GM12875 (cell line): ENCODE measurements at regions not wholly inside any gene's neighbourhood (a gene's known extent, or its start where the extent isn't known, plus 50 kb on each side); places are given as distances from the start of the nearest gene placed in this dataset.

Experiments used
- H3K4me3 ChIP-seq: one replicate; pipeline ENCODE4 v1.5.1; 2011; ENCODE audit warnings: low read depth, low read length, control low read depth
- TF ChIP-seq, protein P1 (sequence below): IDR thresholded peaks from 2 replicates; pipeline ENCODE4 v1.5.1; 2011; ENCODE audit warnings: low read depth, mild to moderate bottlenecking, control low read depth, inconsistent platforms, low read length, moderate library complexity, borderline replicate concordance; ENCODE audit not compliant: insufficient read depth

DNA sequence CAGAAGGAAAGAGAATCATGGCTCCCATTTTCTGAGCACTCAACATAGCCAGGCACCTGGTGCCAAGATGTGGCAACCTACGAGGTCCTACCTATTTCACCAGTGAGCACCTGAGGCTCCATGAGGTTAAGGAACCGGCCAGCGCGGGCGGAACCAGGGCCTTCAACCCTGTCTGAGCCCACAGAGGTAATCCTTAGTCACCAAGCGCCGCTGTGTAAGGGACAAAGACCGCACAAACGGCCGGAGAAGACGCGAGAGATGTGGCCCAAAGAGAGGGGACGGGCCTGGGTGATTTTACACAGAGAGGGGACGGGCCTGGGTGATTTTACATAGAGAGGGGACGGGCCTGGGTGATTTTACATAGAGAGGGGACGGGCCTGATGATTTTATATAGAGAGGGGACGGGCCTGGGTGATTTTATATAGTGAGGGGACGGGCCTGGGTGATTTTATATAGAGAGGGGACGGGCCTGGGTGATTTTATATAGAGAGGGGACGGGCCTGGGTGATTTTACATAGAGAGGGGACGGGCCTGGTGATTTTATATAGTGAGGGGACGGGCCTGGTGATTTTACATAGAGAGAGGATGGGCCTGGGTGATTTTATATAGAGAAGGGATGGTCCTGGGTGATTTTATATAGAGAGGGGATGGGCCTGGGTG lies 114.2 kb downstream of the SMIM20 start:
- TF ChIP-seq, protein P1, sequence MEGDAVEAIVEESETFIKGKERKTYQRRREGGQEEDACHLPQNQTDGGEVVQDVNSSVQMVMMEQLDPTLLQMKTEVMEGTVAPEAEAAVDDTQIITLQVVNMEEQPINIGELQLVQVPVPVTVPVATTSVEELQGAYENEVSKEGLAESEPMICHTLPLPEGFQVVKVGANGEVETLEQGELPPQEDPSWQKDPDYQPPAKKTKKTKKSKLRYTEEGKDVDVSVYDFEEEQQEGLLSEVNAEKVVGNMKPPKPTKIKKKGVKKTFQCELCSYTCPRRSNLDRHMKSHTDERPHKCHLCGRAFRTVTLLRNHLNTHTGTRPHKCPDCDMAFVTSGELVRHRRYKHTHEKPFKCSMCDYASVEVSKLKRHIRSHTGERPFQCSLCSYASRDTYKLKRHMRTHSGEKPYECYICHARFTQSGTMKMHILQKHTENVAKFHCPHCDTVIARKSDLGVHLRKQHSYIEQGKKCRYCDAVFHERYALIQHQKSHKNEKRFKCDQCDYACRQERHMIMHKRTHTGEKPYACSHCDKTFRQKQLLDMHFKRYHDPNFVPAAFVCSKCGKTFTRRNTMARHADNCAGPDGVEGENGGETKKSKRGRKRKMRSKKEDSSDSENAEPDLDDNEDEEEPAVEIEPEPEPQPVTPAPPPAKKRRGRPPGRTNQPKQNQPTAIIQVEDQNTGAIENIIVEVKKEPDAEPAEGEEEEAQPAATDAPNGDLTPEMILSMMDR = no peak
- no peak overlapping the region for H3K4me3 ChIP-seq

DNA sequence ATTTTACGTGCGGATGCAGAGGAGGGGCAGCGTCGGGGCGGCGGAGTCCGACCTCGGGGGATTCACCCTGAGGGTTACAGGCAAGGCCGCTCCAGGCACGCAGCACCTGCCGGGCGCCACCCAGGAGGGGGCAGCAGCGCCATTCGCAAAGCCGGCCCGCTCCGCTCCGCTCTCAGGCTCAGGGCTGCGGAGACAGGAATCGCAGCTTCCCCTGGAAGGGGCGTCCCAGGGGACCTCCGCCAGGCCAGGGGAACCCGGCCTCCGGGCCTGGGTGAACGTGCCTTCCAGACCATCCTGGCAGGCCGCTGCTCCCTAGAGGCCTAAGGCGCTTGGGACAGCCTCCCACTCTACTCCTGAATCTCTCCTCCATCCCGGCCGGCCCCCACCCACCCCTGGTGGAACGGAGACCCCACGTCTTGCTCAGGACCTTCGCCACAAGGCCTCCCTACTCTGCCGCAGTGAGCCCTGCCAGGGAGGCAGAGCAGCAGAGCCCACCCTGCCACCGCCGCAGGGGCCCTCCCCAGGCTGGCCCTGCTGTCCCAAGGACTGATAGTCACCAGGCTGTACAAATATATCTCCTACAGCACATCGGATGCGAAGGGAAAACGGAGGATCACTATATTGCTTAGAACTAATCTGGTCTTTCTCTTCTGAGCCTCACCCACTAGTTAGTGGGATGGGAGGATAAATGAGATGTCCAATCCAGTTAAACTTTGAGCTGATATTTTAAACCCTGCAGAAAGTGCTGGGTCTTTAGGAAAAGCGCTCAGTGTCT lies 115.0 kb downstream of the SMIM20 start:
- no peak overlapping the region for H3K4me3 ChIP-seq
- TF ChIP-seq, protein P1 = peak; percentile 90

DNA sequence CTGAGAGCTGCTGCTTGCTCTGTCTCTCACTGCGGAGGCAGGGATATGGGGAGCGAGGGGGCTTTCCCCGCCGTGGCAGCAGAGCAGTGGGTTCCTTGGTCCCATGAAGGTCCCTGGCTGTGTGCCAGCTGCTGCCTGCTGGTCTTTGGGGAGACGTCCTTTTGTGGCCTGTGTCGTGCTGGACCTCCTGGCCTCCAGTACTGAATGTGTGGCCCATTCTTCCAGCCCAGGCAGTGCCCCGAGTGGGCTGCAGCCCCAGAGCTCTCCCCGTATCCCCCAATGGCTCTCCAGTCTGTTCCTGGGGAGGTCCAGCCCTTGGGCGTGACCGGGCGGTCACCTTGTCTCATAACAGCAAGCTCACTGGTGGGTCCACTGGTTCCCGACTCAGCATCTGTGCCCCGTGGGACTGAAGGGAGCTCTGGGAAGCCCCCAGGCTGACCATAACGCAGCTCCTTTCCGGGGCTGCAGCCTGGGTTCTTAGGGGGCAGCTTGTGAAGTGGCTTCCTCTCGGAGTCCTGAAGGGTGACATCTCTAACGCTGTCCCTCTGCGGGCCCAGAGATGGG lies 115.6 kb downstream of the SMIM20 start:
- TF ChIP-seq, protein P1 = no peak
- no peak overlapping the region for H3K4me3 ChIP-seq

DNA sequence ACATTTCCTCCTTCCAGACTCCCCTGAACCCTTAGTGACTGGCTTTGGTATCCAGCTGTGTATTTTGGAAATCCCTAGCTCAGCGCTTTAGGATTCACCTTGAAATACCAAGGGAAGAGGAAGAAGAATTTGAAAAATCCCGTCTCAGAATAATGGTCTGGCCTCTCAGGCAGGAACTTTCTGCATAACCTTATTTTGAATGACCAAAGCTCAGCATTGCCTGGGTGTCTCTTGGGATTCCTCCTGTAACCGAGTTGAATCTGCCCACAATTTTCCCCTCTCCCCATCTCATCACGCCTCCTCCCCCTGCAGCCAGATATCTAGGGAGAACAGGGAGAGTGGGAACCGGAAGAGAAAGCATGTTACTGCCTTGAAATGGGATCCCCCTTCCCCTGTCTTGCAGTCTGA lies 116.2 kb downstream of the SMIM20 start:
- TF ChIP-seq, protein P1 = no peak
- H3K4me3 ChIP-seq = no peak overlapping the region

DNA sequence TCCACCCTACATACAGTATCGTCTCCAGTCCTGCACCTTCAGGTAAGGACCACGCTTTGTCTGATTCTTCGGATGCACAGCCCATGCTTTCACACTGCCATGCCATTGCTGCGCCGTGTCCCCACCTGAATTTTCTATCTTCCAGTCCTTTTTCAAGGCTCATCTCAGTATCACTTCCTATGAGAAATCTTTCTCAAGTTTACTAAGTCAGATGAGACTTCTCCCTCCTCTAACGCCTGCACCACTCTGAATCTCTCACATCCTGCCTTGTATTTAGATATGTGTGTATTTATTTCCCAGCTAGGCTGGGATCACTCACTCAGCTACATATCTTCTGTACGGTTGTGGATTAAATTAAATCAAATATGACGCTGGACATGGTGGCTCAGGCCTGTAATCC lies 116.8 kb downstream of the SMIM20 start:
- TF ChIP-seq, protein P1 = no peak
- no peak overlapping the region for H3K4me3 ChIP-seq

DNA sequence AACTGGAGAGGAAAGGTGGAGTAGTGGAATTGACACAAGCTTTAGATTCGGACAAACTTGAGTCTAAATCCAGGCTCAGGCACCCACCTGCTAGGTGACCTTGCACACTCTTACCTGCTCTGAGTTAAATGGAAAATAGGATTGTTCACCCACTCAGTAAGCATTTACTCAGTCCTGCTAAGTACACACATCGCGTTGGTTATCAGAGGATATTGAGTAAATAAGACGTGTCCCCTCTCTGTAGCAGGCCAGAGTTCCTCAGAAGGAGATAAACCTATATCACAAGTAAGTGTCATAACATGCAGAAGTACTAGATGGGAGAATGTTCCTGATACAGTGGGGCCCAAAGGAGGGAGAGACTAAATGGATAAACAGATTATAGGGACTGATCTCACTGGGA lies 117.7 kb downstream of the SMIM20 start:
- no peak overlapping the region for H3K4me3 ChIP-seq
- TF ChIP-seq, protein P1 = no peak
